T-helper 17 cell (primary cell): ENCODE measurements at regions not wholly inside any gene's neighbourhood (a gene's known extent, or its start where the extent isn't known, plus 50 kb on each side); places are given as distances from the start of the nearest gene placed in this dataset.

Source experiments
- ATAC-seq: fragments of 150-1000 bp; cut with Tn5 transposase; 2 replicates; pipeline ENCODE4 v1.10.0; 2021; ENCODE audit warnings: mild to moderate bottlenecking, moderate library complexity
- DNase-seq, 3 donors: peaks; one replicate each; pipeline versions ENCODE4 v3.0.0 to v3.0.0-alpha.2; 2020 to 2021
- H3K9me3 ChIP-seq: one replicate; pipeline ENCODE4 v1.7.0; 2013; ENCODE audit warnings: low read length, mild to moderate bottlenecking; ENCODE audit not compliant: control insufficient read depth, poor library complexity, severe bottlenecking
- H3K27ac Mint-ChIP-seq: one replicate; pipeline ENCODE4 v1.8.0; 2022; ENCODE audit warnings: mild to moderate bottlenecking, moderate library complexity, mixed read lengths
- H3K27me3 Mint-ChIP-seq: one replicate; pipeline ENCODE4 v1.8.0; 2022; ENCODE audit warnings: mixed read lengths
- H3K36me3 Mint-ChIP-seq: one replicate; pipeline ENCODE4 v1.8.0; 2022; ENCODE audit warnings: low read depth, mixed read lengths
- H3K4me1 Mint-ChIP-seq: one replicate; pipeline ENCODE4 v1.8.0; 2022; ENCODE audit warnings: mild to moderate bottlenecking, mixed read lengths
- H3K4me3 Mint-ChIP-seq: one replicate; pipeline ENCODE4 v1.8.0; 2022; ENCODE audit warnings: mild to moderate bottlenecking, moderate library complexity, mixed read lengths

DNA sequence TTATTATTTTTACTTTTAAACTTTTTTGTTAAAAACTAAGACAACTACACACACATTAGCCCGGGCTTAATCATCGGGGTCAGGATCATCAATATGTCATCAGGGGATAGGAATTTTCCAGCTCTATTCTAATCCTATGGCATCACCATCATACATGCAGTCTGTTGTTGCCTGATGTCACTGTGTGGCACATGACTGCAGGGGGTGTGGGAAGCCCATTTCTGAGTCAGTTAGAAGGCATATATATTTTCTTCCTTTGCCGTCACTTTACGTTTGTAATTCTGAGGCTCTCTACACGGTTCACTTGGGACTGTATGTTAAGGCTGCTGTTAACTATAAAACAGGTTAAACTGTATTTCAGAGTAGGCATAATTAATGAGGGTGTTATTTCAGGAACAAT, 144.4 kb upstream of the ITGA6 start:
- Mint-ChIP-seq H3K4me1 (peaks cover 14% of the 10 kb centered on the region), H3K27me3 (peaks cover 19% of the 10 kb centered on the region), H3K36me3 (peaks cover 3% of the 10 kb centered on the region), H3K27ac (no peak overlapping the region), H3K4me3 (no peak overlapping the region)
- DNase-seq (no peak), ATAC-seq (no peak)
- no peaks in the 10 kb centered on the region for H3K9me3 ChIP-seq

- Mint-ChIP-seq H3K36me3 (peaks cover 3% of the 10 kb centered on the region), H3K27ac (no peak overlapping the region)
- ATAC-seq, result no peak
These were observed 143.9 kb upstream of the ITGA6 start for GRCh38 chr2:172283476-172283875.

DNA sequence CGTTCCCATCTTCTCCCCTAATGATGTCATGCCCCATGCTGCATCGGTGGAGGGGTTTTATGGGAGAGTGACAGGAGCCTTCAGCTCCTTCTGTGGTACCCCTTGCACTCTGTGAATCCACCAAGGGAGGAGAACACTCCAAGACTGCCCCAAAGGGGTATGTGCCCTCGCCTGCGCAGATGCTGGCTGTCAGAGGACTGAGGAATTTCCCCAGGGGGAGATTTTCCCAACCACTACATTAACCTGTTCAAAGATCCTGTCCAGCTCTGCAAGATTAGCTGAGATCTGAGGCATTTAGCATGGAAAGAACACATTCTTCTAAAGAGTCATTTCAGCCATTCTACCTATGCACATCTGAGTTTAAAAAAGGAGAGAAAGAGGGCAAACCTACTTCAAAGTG, 143.2 kb upstream of the ITGA6 start:
- Mint-ChIP-seq H3K27ac (no peak overlapping the region), H3K4me1 (peaks cover 14% of the 10 kb centered on the region), H3K27me3 (peaks cover 16% of the 10 kb centered on the region), H3K4me3 (no peak overlapping the region), H3K36me3 (peaks cover 3% of the 10 kb centered on the region)
- ATAC-seq, result no peak
- no peak for DNase-seq
- no peaks in the 10 kb centered on the region for H3K9me3 ChIP-seq

More at GRCh38 chr2:172283476-172283875, 143.9 kb upstream of the ITGA6 start:
- peaks cover 19% of the 10 kb centered on the region for H3K27me3 Mint-ChIP-seq
- DNase-seq, result no peak
- H3K9me3 ChIP-seq, result no peaks in the 10 kb centered on the region
- H3K4me3 Mint-ChIP-seq, result no peak overlapping the region
- H3K4me1 Mint-ChIP-seq, result peaks cover 14% of the 10 kb centered on the region

DNA sequence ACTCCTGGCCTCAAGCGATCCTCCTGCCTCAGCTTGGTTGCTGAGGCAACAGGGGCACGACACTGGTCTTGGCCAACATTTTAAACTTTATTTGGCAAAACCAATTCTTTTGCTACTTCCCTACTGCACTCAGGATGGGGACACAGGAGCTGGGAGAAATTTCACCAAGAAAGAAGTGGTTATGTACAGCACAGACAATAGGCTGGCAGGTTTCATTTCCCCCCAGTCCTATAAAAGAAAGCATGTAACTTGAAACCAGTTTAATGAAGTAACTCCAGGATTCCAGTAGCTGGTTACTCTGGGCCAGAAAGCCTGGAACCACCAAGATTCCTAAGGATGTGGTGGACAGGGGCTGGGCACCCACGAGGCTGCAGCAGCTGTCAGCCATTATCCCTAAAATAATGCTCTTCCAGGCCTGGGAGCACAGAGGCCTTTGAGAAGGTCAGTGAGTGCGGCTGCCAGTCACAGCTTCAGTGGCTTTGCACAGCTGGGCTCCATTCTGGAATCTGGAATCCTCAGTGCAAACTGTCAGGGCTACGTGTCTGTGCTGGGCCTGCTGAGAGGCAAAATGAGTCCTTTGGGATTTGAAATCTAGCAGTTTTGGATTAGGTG, 142.3 kb upstream of the ITGA6 start:
- Mint-ChIP-seq H3K36me3 (peaks cover 3% of the 10 kb centered on the region), H3K4me1 (peaks cover 14% of the 10 kb centered on the region), H3K27me3 (peaks cover 11% of the 10 kb centered on the region), H3K4me3 (no peak overlapping the region), H3K27ac (peak overlapping the region; percentile 47)
- ATAC-seq (no peak), DNase-seq (no peak)
- H3K9me3 ChIP-seq, result no peaks in the 10 kb centered on the region

DNA sequence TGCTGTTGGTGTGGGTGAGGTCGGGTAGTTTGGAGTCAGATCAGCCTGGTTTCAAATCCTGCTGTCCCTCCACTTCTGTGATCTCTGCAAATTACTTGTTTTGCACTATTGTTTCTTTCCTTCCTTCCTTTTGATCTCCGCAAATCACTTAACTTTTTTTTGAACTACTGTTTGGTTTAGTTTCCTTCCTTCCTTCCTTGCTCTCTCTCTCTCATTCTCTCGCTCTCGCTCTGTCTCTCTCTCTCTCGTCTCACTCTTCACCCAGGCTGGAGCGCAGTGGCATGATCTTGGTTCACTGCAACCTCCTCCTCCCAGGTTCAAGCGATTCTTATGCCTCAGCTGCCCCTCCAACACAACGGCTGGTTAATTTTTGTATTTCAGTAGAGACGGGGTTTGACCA, 141.6 kb upstream of the ITGA6 start:
- DNase-seq, result no peak
- Mint-ChIP-seq H3K4me1 (peaks cover 14% of the 10 kb centered on the region), H3K27ac (peak overlapping the region; percentile 47), H3K27me3 (peaks cover 8% of the 10 kb centered on the region), H3K4me3 (peak overlapping the region; percentile 81), H3K36me3 (peaks cover 3% of the 10 kb centered on the region)
- no peak for ATAC-seq
- no peaks in the 10 kb centered on the region for H3K9me3 ChIP-seq

DNA sequence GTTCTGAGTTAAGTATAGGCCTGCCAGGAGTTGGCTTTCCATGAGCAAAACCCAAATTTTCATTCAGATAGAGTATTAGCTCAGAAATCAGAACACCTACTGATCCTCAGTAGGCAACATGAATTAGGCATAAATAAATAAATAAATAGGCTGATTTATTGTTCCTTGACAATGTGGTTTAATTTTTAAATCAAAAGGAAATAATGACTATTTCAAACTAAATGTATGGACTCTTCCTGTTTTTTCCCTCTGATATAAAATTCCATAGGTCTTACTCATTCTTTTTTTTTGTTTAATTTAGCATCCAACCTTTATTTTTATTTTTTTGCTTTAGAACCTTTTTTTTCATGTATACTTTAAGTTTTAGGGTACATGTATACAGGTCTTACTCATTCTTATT, 140.2 kb upstream of the ITGA6 start:
- Mint-ChIP-seq H3K27me3 (no peaks in the 10 kb centered on the region), H3K36me3 (peaks cover 3% of the 10 kb centered on the region)
- ATAC-seq, result no peak

GRCh38 chr2:172287605-172288315, 139.6 kb upstream of the ITGA6 start:
- DNase-seq (no peak), ATAC-seq (no peak)
- H3K36me3 Mint-ChIP-seq, result peaks cover 3% of the 10 kb centered on the region
- no peaks in the 10 kb centered on the region for H3K27me3 Mint-ChIP-seq
- H3K9me3 ChIP-seq, result no peaks in the 10 kb centered on the region
- H3K4me3 Mint-ChIP-seq, result no peak overlapping the region
- peaks cover 14% of the 10 kb centered on the region for H3K4me1 Mint-ChIP-seq
- H3K27ac Mint-ChIP-seq, result no peak overlapping the region

More for the DNA sequence above, 140.2 kb upstream of the ITGA6 start:
- no peak for DNase-seq
- no peaks in the 10 kb centered on the region for H3K9me3 ChIP-seq
- Mint-ChIP-seq H3K4me3 (no peak overlapping the region), H3K27ac (peak overlapping the region; percentile 39), H3K4me1 (peaks cover 14% of the 10 kb centered on the region)

DNA sequence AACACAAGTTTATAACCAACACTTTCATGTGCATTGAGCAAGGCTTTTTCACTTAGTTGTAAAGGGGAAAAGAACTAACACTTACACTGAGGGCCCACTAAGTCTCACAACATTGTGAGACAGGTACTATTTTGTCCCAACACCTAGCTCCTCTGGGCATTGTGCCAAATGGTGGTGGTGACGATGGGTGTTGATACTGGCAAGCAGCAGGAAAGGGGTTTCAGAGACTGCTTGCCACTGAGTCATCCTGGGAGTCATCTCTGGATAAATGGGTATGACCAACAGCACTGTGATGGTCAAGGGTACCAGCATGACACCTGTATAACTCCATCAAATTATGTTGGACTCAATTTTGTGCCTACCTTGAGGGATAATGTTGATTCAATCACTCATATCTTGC, 138.8 kb upstream of the ITGA6 start:
- H3K36me3 Mint-ChIP-seq, result peaks cover 3% of the 10 kb centered on the region
- no peaks in the 10 kb centered on the region for H3K9me3 ChIP-seq
- H3K27me3 Mint-ChIP-seq, result no peaks in the 10 kb centered on the region
- ATAC-seq (peak; percentile 30), DNase-seq (peak in 1 of 3 donors; percentile 29)
- peaks cover 14% of the 10 kb centered on the region for H3K4me1 Mint-ChIP-seq
- no peak overlapping the region for H3K27ac Mint-ChIP-seq
- H3K4me3 Mint-ChIP-seq, result no peak overlapping the region

DNA sequence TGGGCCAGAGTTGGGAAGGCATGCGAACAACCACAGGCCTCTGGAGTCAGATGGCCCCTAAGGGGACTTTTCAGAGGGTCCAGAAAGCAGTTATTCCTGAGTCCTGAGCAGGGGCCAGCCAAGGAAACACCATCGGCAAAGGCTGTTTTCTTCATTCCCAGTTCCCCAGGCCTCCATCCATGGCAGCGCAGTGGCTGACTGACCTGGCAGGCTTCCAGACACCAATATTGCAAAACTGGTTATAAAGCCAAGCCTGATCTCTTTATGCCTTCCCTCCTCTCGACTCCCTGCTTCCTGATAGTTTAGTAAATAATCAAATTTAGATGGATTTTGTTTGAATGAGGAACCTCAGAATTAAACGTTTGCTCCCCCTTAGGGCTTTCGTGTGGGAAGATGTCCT, 133.4 kb upstream of the ITGA6 start:
- no peak for ATAC-seq
- Mint-ChIP-seq H3K4me1 (peaks cover 3% of the 10 kb centered on the region), H3K36me3 (no peaks in the 10 kb centered on the region), H3K4me3 (no peak overlapping the region), H3K27ac (peak overlapping the region; percentile 37), H3K27me3 (peaks cover 38% of the 10 kb centered on the region)
- no peak for DNase-seq
- H3K9me3 ChIP-seq, result no peaks in the 10 kb centered on the region

DNA sequence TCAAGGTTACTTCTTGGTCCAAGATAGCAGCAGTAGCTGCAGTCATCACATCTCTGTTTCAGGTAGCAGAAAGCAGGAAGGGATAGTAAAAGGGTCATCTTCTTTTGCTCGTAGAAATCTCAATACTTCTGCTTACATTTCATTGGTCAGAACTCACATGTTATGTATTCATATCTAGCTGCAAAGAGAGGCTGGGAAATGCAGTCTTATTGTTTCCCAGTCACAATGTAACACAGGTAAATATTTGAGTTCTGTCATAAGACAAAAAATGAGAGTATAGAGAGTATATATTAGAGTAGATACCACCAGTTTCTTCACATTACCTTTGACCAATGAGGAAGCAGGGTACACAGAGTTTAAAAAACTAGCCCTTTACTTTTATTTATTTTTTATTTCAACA, 132.4 kb upstream of the ITGA6 start:
- ATAC-seq (no peak), DNase-seq (no peak)
- H3K4me3 Mint-ChIP-seq, result no peak overlapping the region
- no peaks in the 10 kb centered on the region for H3K9me3 ChIP-seq
- no peak overlapping the region for H3K27ac Mint-ChIP-seq
- no peaks in the 10 kb centered on the region for H3K36me3 Mint-ChIP-seq
- peaks cover 3% of the 10 kb centered on the region for H3K4me1 Mint-ChIP-seq
- H3K27me3 Mint-ChIP-seq, result peaks cover 46% of the 10 kb centered on the region

DNA sequence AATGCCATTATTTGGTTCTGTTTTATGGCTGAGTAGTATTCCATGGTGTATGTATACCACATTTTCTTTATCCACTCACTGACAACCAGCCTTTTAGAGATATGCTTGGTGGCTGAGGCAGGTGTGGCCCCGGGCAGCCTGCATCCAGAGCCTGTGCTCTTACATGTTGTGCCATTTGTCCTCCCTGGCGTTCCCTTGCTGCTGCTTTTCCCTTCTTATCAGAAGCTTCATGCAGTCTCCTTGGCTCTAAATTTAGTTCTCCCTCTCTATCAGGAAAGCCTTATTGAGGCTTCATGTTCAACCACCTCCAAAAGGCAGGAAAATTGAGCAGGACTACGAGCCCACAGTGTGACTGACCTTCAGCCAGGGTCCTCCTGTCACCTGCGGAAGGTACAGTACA, 131.7 kb upstream of the ITGA6 start:
- peaks cover 53% of the 10 kb centered on the region for H3K27me3 Mint-ChIP-seq
- H3K27ac Mint-ChIP-seq, result no peak overlapping the region
- no peak for ATAC-seq

DNA sequence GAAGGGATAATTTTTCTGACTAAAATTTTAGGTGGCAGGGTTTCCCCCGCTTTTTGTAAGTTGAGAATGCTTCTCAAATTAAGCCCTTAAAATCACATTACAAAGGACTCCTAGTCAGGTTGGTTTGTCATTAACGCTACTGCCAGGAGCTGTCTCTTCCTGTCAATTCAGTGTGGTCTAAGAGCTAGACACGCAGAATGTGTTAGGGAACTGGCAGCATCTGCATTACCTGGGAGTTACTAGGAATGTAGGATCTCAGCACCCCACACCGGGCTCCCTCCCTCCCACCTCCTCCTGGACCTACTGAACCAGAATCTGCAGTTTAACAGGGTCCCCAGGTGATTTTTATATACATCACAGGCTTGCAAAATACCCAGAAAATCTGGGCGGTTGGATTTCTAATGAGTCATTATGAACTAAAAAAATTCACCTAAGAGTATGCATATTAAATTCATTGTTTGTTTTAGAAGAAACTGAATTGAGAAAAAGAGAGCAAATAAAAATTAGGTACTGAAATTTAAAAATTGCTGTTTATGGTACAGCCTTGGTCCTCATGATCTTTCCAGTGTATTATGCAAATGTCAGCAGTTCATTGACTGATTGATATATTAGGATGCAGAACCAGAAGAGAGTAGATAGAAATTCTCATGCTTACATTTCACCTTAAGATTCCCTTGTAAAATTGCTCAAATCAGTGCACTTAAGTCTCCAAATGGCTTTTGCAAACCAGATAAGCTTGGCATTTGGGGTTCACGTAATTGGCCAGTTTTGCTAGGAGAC, 130.9 kb upstream of the ITGA6 start:
- Mint-ChIP-seq H3K4me1 (peaks cover 4% of the 10 kb centered on the region), H3K36me3 (no peaks in the 10 kb centered on the region), H3K27ac (no peak overlapping the region), H3K4me3 (no peak overlapping the region), H3K27me3 (peaks cover 56% of the 10 kb centered on the region)
- DNase-seq (no peak), ATAC-seq (no peak)
- no peaks in the 10 kb centered on the region for H3K9me3 ChIP-seq

More for the DNA sequence above, 131.7 kb upstream of the ITGA6 start:
- no peaks in the 10 kb centered on the region for H3K9me3 ChIP-seq
- Mint-ChIP-seq H3K36me3 (no peaks in the 10 kb centered on the region), H3K4me3 (no peak overlapping the region), H3K4me1 (peaks cover 4% of the 10 kb centered on the region)
- no peak for DNase-seq

DNA sequence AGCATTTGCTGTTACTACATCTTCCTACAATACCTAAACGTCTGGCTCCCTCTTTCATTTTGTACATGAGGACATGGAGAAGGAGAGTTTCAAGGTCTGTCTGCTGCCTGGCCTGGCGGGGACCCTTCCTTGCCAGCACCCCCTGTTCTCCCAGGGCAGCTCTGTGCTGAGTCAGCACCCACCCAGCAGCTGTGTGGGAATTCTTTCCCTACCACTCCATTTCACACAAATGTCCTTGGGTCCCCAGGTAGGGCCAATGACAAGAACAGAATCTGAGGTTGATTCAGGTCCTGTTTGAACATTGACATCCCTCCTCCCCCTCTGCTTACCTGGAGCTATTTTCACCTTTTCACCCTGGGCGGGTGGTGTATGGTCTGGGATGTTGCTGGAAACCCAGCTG, 129.9 kb upstream of the ITGA6 start:
- Mint-ChIP-seq H3K4me1 (peaks cover 4% of the 10 kb centered on the region), H3K27me3 (peaks cover 56% of the 10 kb centered on the region), H3K36me3 (no peaks in the 10 kb centered on the region), H3K4me3 (no peak overlapping the region), H3K27ac (no peak overlapping the region)
- DNase-seq (no peak), ATAC-seq (no peak)
- H3K9me3 ChIP-seq, result no peaks in the 10 kb centered on the region
